Nephron progenitor cell (in vitro differentiated cells): ENCODE measurements at regions not wholly inside any gene's neighbourhood (a gene's known extent, or its start where the extent isn't known, plus 50 kb on each side); places are given as distances from the start of the nearest gene placed in this dataset.

Experiments
- DNase-seq: peaks from one replicate; pipeline ENCODE4 v3.0.0; 2021
- H3K27ac Mint-ChIP-seq: 2 replicates; pipeline ENCODE4 v1.8.0; 2021; ENCODE audit warnings: mild to moderate bottlenecking, moderate library complexity, mixed read lengths
- H3K27me3 Mint-ChIP-seq: 2 replicates; pipeline ENCODE4 v1.8.0; 2021; ENCODE audit warnings: mild to moderate bottlenecking, low read depth, mixed read lengths; ENCODE audit not compliant: poor library complexity
- H3K36me3 Mint-ChIP-seq: 2 replicates; pipeline ENCODE4 v1.8.0; 2021; ENCODE audit warnings: low read depth, mixed read lengths
- H3K4me1 Mint-ChIP-seq: 2 replicates; pipeline ENCODE4 v1.8.0; 2021; ENCODE audit warnings: mixed read lengths
- H3K4me3 Mint-ChIP-seq: 2 replicates; pipeline ENCODE4 v1.8.0; 2021; ENCODE audit warnings: mild to moderate bottlenecking, moderate library complexity, mixed read lengths
- H3K9me3 Mint-ChIP-seq: 2 replicates; pipeline ENCODE4 v1.8.0; 2021; ENCODE audit warnings: mild to moderate bottlenecking, moderate library complexity, mixed read lengths
- TF ChIP-seq, protein P1 (sequence below): fragments of 200-600 bp; sonication (generic); IDR thresholded peaks from 2 replicates; pipeline ENCODE4 v1.5.0; 2021; ENCODE audit warnings: antibody characterized with exemption

DNA sequence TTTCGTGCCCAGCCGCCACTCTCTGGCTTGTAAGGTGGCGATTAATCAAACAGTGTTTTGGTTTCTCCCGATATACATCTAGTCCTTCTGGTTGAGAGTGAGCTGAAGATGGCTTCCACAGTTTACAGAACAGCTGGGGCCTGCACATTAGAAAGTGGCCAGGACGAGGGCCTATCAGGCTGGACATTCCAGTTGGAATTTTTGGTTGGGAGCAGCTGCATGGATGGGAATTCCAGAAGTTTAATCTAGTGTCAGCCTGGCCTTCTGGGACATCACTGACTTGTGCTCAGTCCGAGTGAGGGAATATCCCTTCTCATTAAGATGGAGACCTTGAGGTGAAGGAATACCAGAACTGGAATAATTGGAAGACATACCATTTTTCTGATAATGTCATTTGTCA lies 118.1 kb upstream of the SIX2 start:
- Mint-ChIP-seq H3K9me3 (no peaks in the 10 kb centered on the region), H3K27ac (no peak overlapping the region), H3K4me3 (no peak overlapping the region), H3K36me3 (no peaks in the 10 kb centered on the region), H3K27me3 (no peaks in the 10 kb centered on the region), H3K4me1 (peaks cover 5% of the 10 kb centered on the region)
- TF ChIP-seq, protein P1, sequence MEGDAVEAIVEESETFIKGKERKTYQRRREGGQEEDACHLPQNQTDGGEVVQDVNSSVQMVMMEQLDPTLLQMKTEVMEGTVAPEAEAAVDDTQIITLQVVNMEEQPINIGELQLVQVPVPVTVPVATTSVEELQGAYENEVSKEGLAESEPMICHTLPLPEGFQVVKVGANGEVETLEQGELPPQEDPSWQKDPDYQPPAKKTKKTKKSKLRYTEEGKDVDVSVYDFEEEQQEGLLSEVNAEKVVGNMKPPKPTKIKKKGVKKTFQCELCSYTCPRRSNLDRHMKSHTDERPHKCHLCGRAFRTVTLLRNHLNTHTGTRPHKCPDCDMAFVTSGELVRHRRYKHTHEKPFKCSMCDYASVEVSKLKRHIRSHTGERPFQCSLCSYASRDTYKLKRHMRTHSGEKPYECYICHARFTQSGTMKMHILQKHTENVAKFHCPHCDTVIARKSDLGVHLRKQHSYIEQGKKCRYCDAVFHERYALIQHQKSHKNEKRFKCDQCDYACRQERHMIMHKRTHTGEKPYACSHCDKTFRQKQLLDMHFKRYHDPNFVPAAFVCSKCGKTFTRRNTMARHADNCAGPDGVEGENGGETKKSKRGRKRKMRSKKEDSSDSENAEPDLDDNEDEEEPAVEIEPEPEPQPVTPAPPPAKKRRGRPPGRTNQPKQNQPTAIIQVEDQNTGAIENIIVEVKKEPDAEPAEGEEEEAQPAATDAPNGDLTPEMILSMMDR = no peak
- no peak for DNase-seq

DNA sequence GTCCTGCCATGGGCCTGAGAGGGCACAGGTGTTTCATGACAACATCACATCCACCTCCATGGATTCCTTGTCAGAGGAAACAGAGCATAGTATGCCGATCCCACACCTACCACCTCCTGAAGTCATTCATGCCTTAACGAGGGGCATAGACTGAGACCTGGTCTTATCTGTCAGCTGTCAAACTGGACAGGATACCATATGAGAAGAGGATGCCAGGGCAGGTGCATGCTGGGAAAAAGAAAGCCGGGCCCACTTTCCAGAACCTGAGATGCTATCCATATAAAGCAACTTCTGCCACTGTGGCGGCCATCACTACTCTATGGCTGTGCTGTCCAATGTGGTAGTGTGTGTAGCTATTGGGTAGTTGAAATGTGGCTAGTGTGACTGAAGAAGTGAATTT lies 116.0 kb upstream of the SIX2 start:
- no peak overlapping the region for H3K4me3 Mint-ChIP-seq
- H3K27me3 Mint-ChIP-seq = no peaks in the 10 kb centered on the region
- no peaks in the 10 kb centered on the region for H3K36me3 Mint-ChIP-seq
- peaks cover 16% of the 10 kb centered on the region for H3K4me1 Mint-ChIP-seq
- H3K27ac Mint-ChIP-seq = no peak overlapping the region
- H3K9me3 Mint-ChIP-seq = no peaks in the 10 kb centered on the region
- DNase-seq = no peak
- TF ChIP-seq, protein P1 = no peak

DNA sequence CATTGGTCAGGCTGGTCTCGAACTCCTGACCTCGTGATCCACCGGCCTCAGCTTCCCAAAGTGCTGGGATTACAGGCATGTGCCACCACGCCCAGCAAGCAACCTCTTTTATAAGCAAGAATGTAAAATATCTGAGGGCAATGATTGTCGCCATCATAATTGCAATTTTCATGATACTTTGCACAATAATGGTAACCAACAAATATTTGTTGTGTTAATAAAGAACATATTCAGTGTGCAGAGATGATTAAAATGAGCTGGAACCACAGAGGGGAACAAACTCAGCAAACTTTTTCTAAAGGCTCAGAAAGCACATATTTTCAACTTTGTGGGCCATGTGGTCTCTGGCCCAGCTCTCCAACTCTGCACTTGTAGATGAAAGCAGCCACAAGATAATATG lies 115.2 kb upstream of the SIX2 start:
- H3K4me1 Mint-ChIP-seq = peaks cover 24% of the 10 kb centered on the region
- H3K36me3 Mint-ChIP-seq = no peaks in the 10 kb centered on the region
- H3K4me3 Mint-ChIP-seq = no peak overlapping the region
- DNase-seq = no peak
- no peak overlapping the region for H3K27ac Mint-ChIP-seq
- no peaks in the 10 kb centered on the region for H3K27me3 Mint-ChIP-seq
- no peaks in the 10 kb centered on the region for H3K9me3 Mint-ChIP-seq
- TF ChIP-seq, protein P1 = no peak

DNA sequence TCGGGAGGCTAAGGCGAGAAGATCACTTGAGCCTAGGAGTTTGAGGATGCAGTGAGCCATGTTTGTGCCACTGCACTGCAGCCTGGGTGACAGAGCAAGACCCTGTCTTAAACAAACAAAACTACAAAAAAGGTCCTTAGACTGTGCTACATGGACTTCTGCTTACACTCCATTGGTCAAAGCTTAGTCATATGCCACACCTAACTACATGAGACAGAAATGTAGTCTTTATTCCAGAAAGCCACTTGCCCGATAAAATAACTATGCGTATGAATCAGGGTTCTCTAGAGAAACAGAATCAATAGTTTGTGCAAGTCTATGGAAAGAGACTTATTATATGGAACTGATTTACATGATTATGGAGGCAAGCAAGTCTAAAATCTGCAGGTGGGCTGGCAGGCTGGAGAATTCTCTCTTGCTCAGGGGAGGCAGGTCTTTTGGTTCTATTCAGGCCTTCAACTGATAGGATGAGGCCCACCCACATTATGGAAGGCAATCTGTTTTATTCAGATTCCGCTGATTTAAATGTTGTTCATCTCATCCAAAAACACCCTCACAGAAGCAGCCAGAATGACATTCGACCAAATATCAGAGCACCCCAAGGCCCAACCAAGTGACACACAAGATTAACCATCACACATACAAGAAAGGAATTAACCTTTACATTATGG lies 114.4 kb upstream of the SIX2 start:
- TF ChIP-seq, protein P1 = no peak
- no peak overlapping the region for H3K4me3 Mint-ChIP-seq
- H3K36me3 Mint-ChIP-seq = no peaks in the 10 kb centered on the region
- no peaks in the 10 kb centered on the region for H3K27me3 Mint-ChIP-seq
- H3K27ac Mint-ChIP-seq = no peak overlapping the region
- DNase-seq = no peak
- H3K4me1 Mint-ChIP-seq = peaks cover 29% of the 10 kb centered on the region
- H3K9me3 Mint-ChIP-seq = no peaks in the 10 kb centered on the region

DNA sequence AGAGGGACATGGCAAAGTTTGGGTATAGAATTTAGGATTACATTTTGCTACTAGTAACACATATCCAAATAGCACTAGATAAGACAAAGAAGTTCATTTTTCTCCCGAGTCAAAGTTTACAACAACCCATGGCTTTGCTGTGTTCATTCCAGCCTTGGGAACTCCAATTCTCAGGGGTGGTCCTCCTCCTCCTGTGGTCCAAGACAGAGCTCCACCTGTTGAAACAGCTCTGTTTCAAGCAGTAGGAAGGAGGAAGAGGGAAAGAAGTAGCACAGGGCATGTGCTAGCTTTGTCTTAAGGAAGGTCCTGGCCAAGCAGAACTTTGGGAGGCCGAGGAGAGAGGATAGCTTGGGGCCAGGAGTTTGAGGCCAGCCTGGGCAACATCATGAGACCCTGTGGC lies 113.8 kb upstream of the SIX2 start:
- no peak for DNase-seq
- H3K36me3 Mint-ChIP-seq = no peaks in the 10 kb centered on the region
- no peaks in the 10 kb centered on the region for H3K27me3 Mint-ChIP-seq
- H3K4me1 Mint-ChIP-seq = peaks cover 34% of the 10 kb centered on the region
- no peak overlapping the region for H3K27ac Mint-ChIP-seq
- TF ChIP-seq, protein P1 = no peak
- no peaks in the 10 kb centered on the region for H3K9me3 Mint-ChIP-seq
- no peak overlapping the region for H3K4me3 Mint-ChIP-seq

DNA sequence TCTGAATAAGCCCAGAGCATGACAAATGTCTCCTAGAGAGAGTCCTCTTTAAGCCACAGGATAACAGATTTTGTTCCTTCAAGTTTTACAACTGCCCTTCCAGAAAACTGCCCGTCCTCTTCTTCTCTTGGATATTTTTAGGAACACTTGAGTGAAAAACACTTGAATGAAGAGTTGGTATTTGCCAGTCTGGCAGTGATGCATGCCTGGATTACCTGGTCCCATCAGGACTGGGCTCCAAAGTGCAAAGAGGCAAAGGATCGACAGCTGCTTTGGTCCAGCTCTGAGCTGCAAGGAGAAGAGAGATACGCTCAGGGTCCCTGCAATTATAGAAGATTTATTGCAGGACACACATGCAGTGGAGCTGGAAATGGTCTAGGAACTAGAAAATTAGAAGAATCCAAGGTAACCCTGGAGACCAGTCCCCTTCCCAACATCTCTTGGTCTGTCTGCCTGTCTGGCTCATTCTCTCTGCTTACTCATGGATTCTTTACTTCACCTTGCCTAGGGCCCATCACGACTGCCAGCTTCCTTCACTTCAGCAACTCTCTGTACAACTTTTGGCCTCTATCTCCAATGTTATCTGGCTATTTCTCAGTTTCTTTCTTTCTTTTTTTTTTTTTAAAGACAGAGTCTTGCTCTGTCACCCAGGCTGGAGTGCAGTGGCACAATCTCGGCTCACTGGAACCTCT lies 112.1 kb upstream of the SIX2 start:
- TF ChIP-seq, protein P1 = no peak
- H3K4me1 Mint-ChIP-seq = peaks cover 48% of the 10 kb centered on the region
- H3K36me3 Mint-ChIP-seq = no peaks in the 10 kb centered on the region
- H3K27ac Mint-ChIP-seq = no peak overlapping the region
- DNase-seq = no peak
- H3K4me3 Mint-ChIP-seq = no peak overlapping the region
- H3K27me3 Mint-ChIP-seq = no peaks in the 10 kb centered on the region
- no peaks in the 10 kb centered on the region for H3K9me3 Mint-ChIP-seq
